G401 (cell line): ENCODE measurements at regions not wholly inside any gene's neighbourhood (a gene's known extent, or its start where the extent isn't known, plus 50 kb on each side); places are given as distances from the start of the nearest gene placed in this dataset.
A peak's percentile ranks its signal among the peaks of the same experiment; 100 is the strongest.

Experiments
- DNase-seq: peaks from one replicate; pipeline ENCODE4 v3.0.0-alpha.2; 2015; ENCODE audit warnings: low spot score
- in situ Hi-C: cut with HindIII; loops from 2 replicates; pipeline ENCODE4 v1.10.0; 2016; ENCODE audit warnings: low sequenced_read_pairs, mixed read lengths

- in situ Hi-C loops, result loop anchor here (25.0 kb wide), 2 partner anchors 227 to 748 kb away; no protein-coding TSS in a partner anchor
- DNase-seq, result no peak
Measured at GRCh38 chr2:158013891-158014290, 87.8 kb upstream of the UPP2 start.

- DNase-seq, result no peak
- in situ Hi-C loops, result loop anchor here (25.0 kb wide), 2 partner anchors 224 to 751 kb away; no protein-coding TSS in a partner anchor
Measured at GRCh38 chr2:158011055-158011771, 90.5 kb upstream of the UPP2 start.

- in situ Hi-C loops, result loop anchor here (25.0 kb wide), 2 partner anchors 222 to 753 kb away; no protein-coding TSS in a partner anchor
- peak; percentile 14 for DNase-seq
Measured at GRCh38 chr2:158009399-158009798, 92.3 kb upstream of the UPP2 start.

- no peak for DNase-seq
- in situ Hi-C loops, result loop anchor here (25.0 kb wide), 2 partner anchors 220 to 755 kb away; no protein-coding TSS in a partner anchor
Measured at GRCh38 chr2:158006961-158007719, 94.5 kb upstream of the UPP2 start.

- DNase-seq, result no peak
- in situ Hi-C loops, result loop anchor here (25.0 kb wide), 2 partner anchors 217 to 758 kb away; no protein-coding TSS in a partner anchor
Measured at GRCh38 chr2:158004126-158004764, 97.4 kb upstream of the UPP2 start.

- in situ Hi-C loops, result loop anchor here (25.0 kb wide), 2 partner anchors 215 to 760 kb away; no protein-coding TSS in a partner anchor
- DNase-seq, result no peak
Measured at GRCh38 chr2:158002079-158002478, 99.6 kb upstream of the UPP2 start.

- no peak for DNase-seq
- in situ Hi-C loops, result no loop called here
Measured at GRCh38 chr2:157996799-157997198, 104.9 kb upstream of the UPP2 start.

GRCh38 chr2:157995117-157995516 is 106.6 kb upstream of the UPP2 start:
- DNase-seq, result no peak
- in situ Hi-C loops, result no loop called here

GRCh38 chr2:157991932-157992331 is 109.7 kb upstream of the UPP2 start:
- in situ Hi-C loops, result no loop called here
- DNase-seq, result no peak

- DNase-seq, result no peak
- in situ Hi-C loops, result no loop called here
Measured at GRCh38 chr2:157990173-157990572, 111.5 kb upstream of the UPP2 start.

- in situ Hi-C loops, result no loop called here
- DNase-seq, result peak; percentile 50
Measured at GRCh38 chr2:157989227-157989626, 112.4 kb upstream of the UPP2 start.

GRCh38 chr2:157986761-157987160 is 110.6 kb upstream of the ACVR1 start:
- in situ Hi-C loops, result no loop called here
- peak; percentile 79 for DNase-seq

GRCh38 chr2:157984866-157985265 is 108.7 kb upstream of the ACVR1 start:
- in situ Hi-C loops, result no loop called here
- no peak for DNase-seq

- in situ Hi-C loops, result no loop called here
- DNase-seq, result no peak
Measured at GRCh38 chr2:157980020-157980419, 103.9 kb upstream of the ACVR1 start.

GRCh38 chr2:157971702-157972101 is 95.6 kb upstream of the ACVR1 start:
- in situ Hi-C loops, result no loop called here
- DNase-seq, result no peak

GRCh38 chr2:157967856-157968255 is 91.7 kb upstream of the ACVR1 start:
- DNase-seq, result no peak
- in situ Hi-C loops, result no loop called here

GRCh38 chr2:157959249-157959648 is 83.1 kb upstream of the ACVR1 start:
- no peak for DNase-seq
- in situ Hi-C loops, result no loop called here

GRCh38 chr2:157957596-157957995 is 81.5 kb upstream of the ACVR1 start:
- in situ Hi-C loops, result no loop called here
- no peak for DNase-seq

GRCh38 chr2:157952558-157952957 is 76.4 kb upstream of the ACVR1 start:
- in situ Hi-C loops, result no loop called here
- no peak for DNase-seq

- no peak for DNase-seq
- in situ Hi-C loops, result no loop called here
Measured at GRCh38 chr2:157948856-157949255, 72.7 kb upstream of the ACVR1 start.
